GM20431 (cell line): ENCODE measurements at regions not wholly inside any gene's neighbourhood (a gene's known extent, or its start where the extent isn't known, plus 50 kb on each side); places are given as distances from the start of the nearest gene placed in this dataset.
"Not testable (repeated sequence)": the region's sequence is repeated elsewhere in the genome, so short reads cannot be mapped to it uniquely, and the experiment has no call there.

ENCODE experiments used
- in situ Hi-C: fragments of 300-500 bp; cut with MseI, MboI; formaldehyde crosslinking; loops from one replicate; pipeline ENCODE4 v1.15.0; 2020; ENCODE audit warnings: low sequenced_read_pairs; ENCODE audit not compliant: unreplicated experiment

DNA sequence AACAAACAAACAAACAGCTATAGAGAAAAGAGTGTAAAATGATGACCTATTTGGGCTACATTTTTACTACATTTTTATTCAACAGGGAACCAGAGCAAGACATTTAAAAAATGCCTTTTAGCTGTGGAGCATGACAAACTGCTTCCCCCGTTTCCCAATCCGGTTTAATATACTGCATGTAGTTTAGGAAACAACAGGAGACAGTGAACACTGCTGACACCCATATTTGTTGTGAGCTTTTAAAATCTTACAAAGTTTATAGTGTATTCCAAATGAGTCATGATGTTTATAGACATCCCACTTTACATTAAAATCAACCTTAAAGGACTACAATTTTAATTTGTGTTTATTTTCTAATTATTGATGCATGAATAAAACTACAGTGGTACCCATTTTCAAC, 1238.3 kb downstream of the TECRL start:
- in situ Hi-C loops, result no loop called here

DNA sequence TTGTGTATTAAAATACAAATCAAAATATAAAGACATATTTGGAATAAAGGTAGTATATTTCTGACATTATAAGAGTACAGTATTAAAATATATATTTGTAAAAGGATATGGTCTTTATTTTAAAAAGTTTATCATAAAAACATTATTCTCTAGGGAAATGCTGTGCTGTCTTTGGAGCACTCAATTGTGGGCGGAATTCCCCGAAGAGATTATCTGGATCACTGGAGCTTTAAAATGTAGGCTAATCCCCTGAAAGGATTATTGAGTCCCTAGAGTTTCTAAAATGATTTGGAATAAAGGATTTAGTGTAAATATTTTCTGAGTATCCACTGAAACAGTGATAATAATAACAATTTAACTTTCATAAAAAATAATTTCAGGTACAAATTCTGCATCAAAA, 1239.4 kb downstream of the TECRL start:
- in situ Hi-C loops, result no loop called here

DNA sequence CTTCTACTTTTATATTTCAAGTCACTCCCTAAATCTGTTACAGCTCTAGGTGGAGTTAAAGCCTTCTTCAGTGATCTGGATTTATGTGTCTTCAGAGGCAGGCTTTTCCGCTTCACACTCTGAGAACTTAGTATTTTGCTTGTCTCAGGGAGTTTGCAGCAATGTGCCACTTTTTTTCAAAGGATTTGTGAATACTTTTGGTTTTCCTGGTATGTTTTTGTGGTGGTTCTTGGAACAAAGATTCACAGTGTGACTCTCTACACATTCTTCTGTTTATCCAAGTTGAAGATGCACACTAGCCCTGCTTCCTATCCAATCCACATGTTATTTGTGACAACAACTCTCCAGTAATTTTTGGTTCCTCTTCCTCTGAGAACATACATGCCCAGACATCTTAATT, 1253.7 kb downstream of the TECRL start:
- in situ Hi-C loops, result no loop called here

DNA sequence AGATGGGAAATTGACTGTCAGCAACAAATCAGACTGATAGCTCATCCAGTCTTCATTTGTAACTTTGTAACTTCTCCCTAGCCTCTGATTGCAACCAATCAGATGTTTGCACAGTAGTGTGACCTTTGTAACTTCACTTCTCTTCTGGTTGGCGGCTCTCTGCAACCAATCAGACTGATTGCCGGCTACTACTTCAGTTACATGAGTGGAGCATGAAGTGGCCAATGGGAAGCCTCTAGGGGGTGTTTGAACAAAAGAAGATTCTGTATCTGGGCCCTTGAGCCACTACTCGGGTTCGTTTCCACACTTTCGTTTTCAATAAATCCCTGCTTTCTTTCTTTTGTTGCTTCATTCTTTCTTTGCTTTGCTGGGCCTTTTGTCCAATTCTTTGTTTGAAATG, 1285.8 kb downstream of the TECRL start:
- in situ Hi-C loops, result no loop called here

DNA sequence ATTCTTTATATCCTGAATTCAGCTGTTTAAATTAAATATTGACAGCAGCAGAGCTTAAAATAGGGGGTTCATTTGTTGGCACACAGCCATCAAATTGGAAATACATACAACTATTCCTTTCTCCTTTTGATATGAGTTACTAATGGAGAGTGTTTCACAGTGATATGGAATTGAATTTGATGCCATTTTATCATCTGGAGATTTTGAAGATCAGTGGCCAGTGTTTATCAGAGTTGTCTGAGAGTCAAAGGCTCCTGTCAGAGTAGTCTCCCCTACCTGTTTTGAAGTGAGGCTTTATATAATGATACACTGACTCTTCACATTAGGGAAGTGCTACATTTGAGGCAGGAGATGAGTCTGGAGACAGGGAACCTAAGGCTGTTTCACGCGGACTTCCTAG, 1286.3 kb downstream of the TECRL start:
- in situ Hi-C loops, result no loop called here

- in situ Hi-C loops, result no loop called here
These were observed 1302.7 kb downstream of the TECRL start for GRCh38 chr4:63106600-63106999.

- in situ Hi-C loops, result no loop called here
These were observed 1303.4 kb downstream of the TECRL start for GRCh38 chr4:63105839-63106238.

GRCh38 chr4:63090641-63091040, 1318.6 kb downstream of the TECRL start:
- in situ Hi-C loops, result no loop called here

DNA sequence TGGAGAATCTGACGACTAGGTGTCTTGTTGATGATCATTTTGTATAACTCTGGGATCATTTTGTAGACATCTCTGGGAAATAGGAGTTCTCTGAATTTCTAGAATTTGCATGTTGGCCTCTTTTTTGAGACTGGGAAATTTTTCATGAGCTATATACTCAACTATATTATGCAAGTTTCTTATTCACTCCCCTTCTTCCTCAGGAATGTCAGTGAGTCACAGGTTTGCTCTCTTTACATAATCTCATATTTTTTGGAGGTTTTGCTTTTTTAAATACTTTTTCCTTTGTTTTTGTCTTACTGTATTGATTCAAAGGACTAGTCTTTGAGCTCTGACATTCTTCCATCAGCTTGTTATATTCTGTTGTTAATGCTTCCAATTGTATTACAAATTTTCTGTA, 1324.2 kb downstream of the TECRL start:
- in situ Hi-C loops, result no loop called here

GRCh38 chr4:63080934-63081333, 1328.3 kb downstream of the TECRL start:
- in situ Hi-C loops, result no loop called here

- in situ Hi-C loops, result no loop called here
These were observed 1345.5 kb downstream of the TECRL start for GRCh38 chr4:63063760-63064159.

DNA sequence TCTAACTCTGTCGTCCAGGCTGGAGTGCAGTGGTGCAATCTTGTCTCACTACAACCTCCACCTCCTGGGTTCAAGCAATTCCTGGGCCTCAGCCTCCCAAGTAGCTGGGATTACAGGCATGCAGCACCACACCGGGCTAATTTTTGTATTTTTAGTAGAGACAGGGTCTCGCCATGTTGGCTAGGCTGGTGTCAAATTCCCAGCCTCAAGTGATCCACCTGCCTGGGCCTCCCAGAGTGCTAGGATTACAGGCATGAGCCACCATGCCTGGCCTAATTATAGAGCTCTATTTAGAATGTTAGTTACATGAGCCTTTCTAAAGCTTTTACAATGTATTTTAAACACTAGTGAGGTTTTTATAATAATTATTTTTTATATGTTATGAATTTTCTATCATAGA, 1346.4 kb downstream of the TECRL start:
- in situ Hi-C loops, result not testable (repeated sequence)

DNA sequence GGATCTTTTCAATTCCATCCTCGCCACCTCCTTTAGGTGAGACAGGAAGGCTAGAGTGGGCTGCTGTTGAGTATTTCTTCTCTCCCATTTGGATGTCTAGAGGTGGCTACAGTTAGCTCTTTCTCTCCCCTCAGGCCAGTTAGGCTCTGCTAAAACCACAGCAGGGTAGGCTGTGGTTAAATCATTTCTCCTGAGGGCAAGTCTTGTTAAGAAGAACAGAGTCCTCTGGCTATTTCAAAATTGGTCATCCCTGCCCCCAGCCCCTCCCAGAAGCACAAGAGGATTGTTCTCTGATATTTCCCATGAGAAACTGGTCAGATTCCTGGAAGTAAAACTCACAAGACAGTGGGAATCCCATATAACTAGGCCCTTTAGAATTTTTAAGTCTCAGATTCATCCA, 1359.5 kb downstream of the TECRL start:
- in situ Hi-C loops, result no loop called here

DNA sequence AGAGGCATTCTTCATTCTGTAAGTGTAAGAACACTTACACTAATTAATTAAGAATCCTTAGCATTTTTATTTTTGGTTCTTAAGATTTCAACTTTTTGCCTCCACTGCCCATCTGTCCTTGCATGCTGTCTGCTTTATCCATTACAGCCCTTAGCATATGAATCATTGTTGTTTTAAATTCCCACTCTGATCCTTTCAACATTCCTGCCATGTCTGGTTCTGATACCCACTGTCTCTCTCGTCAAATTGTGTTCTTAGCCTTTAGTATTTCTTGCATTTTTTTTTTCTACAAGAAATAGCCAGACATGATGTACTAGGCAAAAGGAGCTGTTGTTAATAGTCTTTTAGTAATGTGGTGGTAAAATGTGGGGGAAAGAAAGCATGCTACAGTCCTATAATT, 1360.0 kb downstream of the TECRL start:
- in situ Hi-C loops, result no loop called here

DNA sequence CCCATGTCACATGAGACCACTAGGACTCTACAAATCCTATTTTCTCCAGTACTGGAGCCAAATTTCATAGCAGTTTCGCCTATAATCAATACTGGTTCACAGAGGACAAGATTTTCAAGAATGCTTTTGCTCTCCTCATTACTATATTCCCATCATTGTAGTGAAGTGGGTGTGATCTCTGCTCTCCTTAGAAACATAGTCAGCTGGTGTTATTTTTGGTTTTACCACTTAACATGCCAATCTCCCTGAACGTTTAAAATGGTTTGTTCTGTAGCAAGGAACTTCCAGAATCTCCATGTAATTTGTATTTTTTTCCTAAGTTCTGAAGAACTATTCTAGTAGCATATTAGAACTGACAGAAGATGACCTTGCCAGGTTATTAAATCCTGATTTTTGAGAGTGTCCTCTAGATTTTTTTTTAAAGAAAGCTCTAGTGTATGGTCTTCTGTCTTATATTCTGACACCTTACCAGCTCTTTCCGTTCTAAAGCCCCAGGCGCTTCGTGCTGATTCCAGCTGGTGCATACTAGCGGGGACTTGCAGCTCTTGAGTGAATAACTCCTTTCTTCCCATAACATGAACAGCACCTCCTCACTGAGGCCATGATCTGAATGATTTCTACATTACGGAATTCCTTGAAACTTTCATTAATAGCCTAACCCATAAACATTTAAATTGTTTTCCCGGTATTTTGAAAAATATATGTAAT, 1372.9 kb downstream of the TECRL start:
- in situ Hi-C loops, result no loop called here

DNA sequence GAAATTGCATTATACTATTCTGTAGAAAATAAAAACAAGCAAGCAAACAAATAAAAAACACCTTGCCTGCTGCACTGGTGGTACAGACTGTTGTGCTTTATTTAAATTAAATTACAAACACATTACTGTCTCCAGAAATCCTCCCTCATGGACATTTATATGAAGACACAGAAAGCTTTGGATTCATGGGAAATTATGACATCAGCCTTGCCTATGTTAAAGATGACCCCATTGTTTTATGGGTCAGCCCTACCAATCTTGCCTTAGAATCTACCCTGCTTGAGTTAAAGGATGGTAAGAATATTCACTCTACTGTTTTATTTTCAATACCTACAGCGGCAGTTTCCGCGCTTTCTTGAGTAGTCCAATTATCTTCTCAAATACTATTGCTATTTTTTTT, 1379.9 kb downstream of the TECRL start:
- in situ Hi-C loops, result no loop called here

DNA sequence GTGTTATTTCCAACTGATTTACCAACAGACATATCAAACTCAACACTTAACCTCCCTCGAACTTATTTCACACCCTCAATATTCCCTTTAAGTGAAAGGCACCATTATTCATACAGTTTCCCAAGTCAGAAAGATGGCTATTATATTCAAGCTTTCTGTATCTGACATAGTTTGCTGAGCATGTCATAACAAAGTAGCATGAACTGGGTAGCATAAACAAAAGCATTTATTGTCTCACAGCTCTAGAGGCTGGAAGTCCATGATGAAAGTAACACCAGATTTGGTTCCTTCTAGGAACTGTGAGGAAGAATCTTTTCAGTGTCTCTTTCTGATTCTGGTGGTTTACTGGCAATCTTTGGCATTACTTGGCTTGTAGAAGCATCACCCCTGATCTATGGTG, 1388.6 kb downstream of the TECRL start:
- in situ Hi-C loops, result no loop called here

DNA sequence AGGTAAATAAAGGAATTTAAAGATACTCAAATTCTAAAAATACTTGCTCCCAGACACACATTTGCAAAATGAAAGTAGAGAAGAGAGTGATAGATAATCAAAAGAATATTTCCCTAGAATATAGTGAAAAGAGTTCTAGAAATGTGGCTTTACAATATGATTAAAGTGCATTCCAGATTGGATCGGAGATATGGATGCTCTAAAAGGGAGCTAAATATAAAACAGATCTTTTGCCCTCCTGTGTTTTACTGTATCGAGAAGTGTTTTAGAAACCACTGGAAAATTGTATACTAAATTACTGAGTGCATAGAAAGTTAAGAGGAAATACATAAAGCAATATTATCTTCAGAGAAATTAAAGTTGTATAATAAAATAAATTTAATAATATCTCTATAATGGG, 1392.0 kb downstream of the TECRL start:
- in situ Hi-C loops, result no loop called here

DNA sequence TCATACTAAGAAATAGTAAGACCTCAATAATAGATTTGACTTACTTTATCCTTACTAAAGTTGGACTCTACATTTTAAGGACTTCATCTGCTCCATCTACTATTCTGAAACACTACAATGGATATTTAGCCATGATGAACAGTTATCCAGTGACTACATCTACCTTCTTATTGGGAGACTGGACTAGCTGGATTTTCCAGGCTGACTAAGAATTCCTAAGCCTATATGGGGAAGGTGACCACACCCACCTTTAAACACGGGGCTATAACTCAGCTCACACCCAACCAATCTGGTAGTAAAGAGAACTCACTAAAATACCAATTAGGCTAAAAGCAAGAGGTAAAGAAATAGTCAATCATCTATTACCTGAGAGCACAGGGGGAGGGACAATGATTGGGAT, 1438.4 kb downstream of the TECRL start:
- in situ Hi-C loops, result no loop called here

DNA sequence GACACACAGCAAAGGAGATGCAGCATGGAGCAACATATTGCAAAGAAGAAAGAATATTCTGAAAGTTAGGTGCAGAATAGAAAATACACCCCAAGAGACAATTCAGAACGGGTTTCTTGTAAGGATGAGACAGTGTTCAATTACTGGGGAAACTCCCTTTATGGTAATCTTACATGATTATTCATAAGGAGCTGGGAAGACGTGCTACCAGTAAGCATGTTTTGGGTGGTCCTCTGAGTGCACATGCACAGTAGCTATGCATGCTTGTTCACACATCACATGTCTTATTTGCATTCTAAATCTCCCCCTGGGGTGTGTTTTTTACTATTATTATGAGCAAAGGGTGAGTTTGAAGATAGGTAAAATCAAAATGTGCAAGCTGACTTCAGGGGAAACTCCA, 1448.8 kb downstream of the TECRL start:
- in situ Hi-C loops, result no loop called here

DNA sequence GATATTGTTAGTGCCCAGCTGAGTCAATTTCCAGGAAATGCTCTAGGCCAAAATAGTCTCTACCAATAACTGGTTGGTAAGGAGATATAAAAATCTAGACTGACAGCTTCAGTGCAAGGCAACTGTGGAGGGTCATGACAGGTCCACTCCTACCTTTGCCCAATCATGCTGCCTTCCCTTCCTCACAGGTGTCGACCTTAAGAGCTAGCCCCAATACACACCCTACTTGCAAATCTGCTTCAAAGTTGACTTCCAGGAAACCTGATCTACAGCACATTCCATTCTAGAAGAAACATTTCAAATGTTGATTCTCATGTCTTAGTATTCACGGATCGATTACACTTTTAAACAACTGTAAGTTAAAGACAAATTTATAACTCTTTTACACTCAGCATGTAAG, 1455.5 kb downstream of the TECRL start:
- in situ Hi-C loops, result no loop called here

DNA sequence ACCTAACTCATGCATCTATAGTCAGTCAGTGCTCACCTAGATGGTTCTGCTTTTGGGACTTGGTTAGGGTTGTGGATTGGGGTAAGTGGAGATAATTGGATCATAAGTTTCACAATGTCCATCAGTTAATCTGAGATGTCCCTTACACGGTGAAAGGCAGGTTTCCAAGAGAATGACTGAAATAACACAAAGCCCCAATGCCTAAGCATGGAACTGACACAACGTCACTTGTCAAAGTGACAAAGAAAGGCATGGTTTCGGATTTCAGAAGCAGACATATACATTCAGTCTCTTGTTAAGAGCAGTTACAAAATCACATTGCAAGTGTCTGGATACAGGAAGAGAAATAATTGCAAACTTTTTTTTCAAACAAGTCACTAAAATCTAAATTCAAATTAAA, 1456.9 kb downstream of the TECRL start:
- in situ Hi-C loops, result no loop called here

DNA sequence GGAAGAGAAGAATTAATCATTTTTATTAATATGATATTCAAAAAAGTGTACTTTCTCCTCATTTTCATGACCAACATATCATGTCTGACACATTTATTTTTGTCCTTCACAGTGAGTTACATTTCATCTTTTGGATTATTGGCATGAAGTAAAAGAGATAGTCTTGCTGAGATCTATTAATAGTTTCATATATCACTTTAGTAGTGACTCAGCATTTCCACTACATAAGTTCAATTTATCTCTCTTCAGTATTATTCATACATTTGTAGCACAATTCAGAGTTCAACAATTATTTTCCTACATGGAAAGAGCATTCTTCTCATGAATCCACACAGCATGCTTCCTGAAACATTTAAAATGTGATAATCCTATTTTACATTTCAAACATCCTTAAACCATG, 1461.1 kb downstream of the TECRL start:
- in situ Hi-C loops, result no loop called here
